Progenitor cell of endocrine pancreas (in vitro differentiated cells): ENCODE measurements at regions not wholly inside any gene's neighbourhood (a gene's known extent, or its start where the extent isn't known, plus 50 kb on each side); places are given as distances from the start of the nearest gene placed in this dataset.

Experiments used
- DNase-seq: peaks from one replicate; pipeline ENCODE4 v3.0.0; 2021; ENCODE audit warnings: low spot score; ENCODE audit not compliant: unreplicated experiment
- H3K27ac Mint-ChIP-seq: 2 replicates; pipeline ENCODE4 v1.8.0; 2021; ENCODE audit warnings: mild to moderate bottlenecking, moderate library complexity, mixed read lengths
- H3K27me3 Mint-ChIP-seq: 2 replicates; pipeline ENCODE4 v1.8.0; 2021; ENCODE audit warnings: mixed read lengths
- H3K36me3 Mint-ChIP-seq: 2 replicates; pipeline ENCODE4 v1.8.0; 2022; ENCODE audit warnings: mixed read lengths; ENCODE audit not compliant: insufficient read depth
- H3K4me1 Mint-ChIP-seq: 2 replicates; pipeline ENCODE4 v1.8.0; 2021; ENCODE audit warnings: low read depth, mixed read lengths
- H3K4me3 Mint-ChIP-seq: 2 replicates; pipeline ENCODE4 v1.8.0; 2021; ENCODE audit warnings: low read depth, mild to moderate bottlenecking, moderate library complexity, mixed read lengths
- H3K9me3 Mint-ChIP-seq: 2 replicates; pipeline ENCODE4 v1.8.0; 2021; ENCODE audit warnings: low read depth, mixed read lengths
- TF ChIP-seq, protein P1 (sequence below): fragments of 200-600 bp; sonication (generic); IDR thresholded peaks from one replicate; pipeline ENCODE4 v1.5.0; 2021; ENCODE audit warnings: antibody characterized with exemption, mild to moderate bottlenecking; ENCODE audit not compliant: unreplicated experiment

DNA sequence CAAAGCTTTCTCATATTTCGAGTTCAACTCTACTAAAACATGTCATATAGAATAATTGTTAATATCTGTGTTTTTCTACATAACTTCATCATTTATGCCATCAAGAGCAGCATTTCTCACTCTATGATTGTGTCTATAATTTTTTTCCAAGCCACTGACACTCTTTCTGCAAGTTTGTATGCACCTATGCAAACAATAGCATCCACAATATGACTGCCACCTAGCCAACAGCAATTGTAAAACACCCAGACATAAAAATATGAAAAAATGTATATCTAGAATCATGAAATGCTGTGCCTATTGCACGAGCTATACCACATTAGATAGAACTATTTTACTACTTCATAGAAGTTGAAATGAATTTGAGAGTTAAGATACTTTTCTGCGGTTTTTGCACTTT is 286.5 kb upstream of the MARCKS start:
- Mint-ChIP-seq H3K27me3 (peaks cover 6% of the 10 kb centered on the region), H3K9me3 (peaks cover 11% of the 10 kb centered on the region), H3K27ac (no peak overlapping the region), H3K36me3 (no peaks in the 10 kb centered on the region), H3K4me3 (no peak overlapping the region), H3K4me1 (no peaks in the 10 kb centered on the region)
- DNase-seq = no peak
- TF ChIP-seq, protein P1, sequence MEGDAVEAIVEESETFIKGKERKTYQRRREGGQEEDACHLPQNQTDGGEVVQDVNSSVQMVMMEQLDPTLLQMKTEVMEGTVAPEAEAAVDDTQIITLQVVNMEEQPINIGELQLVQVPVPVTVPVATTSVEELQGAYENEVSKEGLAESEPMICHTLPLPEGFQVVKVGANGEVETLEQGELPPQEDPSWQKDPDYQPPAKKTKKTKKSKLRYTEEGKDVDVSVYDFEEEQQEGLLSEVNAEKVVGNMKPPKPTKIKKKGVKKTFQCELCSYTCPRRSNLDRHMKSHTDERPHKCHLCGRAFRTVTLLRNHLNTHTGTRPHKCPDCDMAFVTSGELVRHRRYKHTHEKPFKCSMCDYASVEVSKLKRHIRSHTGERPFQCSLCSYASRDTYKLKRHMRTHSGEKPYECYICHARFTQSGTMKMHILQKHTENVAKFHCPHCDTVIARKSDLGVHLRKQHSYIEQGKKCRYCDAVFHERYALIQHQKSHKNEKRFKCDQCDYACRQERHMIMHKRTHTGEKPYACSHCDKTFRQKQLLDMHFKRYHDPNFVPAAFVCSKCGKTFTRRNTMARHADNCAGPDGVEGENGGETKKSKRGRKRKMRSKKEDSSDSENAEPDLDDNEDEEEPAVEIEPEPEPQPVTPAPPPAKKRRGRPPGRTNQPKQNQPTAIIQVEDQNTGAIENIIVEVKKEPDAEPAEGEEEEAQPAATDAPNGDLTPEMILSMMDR = no peak

DNA sequence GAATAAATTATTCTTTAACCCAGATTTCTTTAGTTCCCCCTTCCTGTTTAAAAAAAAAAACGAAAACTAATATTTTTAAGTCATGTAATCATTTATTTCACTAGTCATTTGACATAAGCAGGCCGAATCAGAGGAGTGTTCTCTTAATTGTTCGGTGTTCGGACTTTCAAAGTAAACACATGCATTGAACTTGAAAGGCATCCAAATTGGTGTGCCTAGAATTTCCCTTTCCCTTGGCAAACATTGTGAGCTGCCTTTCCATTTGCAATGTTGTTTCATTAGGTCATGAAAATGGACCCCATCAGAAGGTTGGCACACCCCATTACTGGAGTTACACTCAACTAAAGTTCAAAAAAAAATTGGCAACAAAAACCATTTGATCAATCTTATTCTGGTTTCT is 283.0 kb upstream of the MARCKS start:
- H3K4me3 Mint-ChIP-seq = no peak overlapping the region
- TF ChIP-seq, protein P1 = no peak
- no peaks in the 10 kb centered on the region for H3K27me3 Mint-ChIP-seq

DNA sequence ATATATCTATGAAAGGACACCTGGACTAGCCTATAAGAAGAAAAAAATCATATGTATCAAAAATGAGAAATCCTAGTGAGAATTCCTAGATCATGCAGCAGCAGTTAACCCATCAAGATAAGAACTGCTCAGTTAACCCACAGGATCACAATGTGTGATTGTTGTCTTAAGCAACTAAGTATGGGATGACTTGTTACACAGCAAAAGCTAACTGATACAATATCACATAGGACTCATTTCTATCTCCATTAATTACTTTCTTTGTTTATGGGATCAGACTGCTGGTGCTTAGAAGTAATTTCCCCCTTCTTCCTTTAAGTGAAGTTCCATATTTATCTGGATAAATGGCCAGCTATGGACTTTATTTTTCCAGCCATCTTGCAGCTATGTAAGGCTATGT is 280.8 kb upstream of the MARCKS start:
- TF ChIP-seq, protein P1 = no peak
- H3K9me3 Mint-ChIP-seq = peaks cover 19% of the 10 kb centered on the region
- H3K27me3 Mint-ChIP-seq = no peaks in the 10 kb centered on the region
- no peaks in the 10 kb centered on the region for H3K36me3 Mint-ChIP-seq
- no peak overlapping the region for H3K4me3 Mint-ChIP-seq
- no peak for DNase-seq
- no peak overlapping the region for H3K27ac Mint-ChIP-seq
- H3K4me1 Mint-ChIP-seq = no peaks in the 10 kb centered on the region

More for the DNA sequence above, 283.0 kb upstream of the MARCKS start:
- Mint-ChIP-seq H3K4me1 (no peaks in the 10 kb centered on the region), H3K9me3 (peaks cover 19% of the 10 kb centered on the region), H3K36me3 (no peaks in the 10 kb centered on the region), H3K27ac (no peak overlapping the region)
- no peak for DNase-seq

- Mint-ChIP-seq H3K4me3 (no peak overlapping the region), H3K27ac (no peak overlapping the region), H3K4me1 (no peaks in the 10 kb centered on the region), H3K9me3 (peaks cover 14% of the 10 kb centered on the region), H3K36me3 (no peaks in the 10 kb centered on the region), H3K27me3 (no peaks in the 10 kb centered on the region)
- TF ChIP-seq, protein P1 = no peak
- DNase-seq = no peak
Measured at GRCh38 chr6:113578691-113579090, 278.5 kb upstream of the MARCKS start.

- peaks cover 9% of the 10 kb centered on the region for H3K4me1 Mint-ChIP-seq
- no peak overlapping the region for H3K27ac Mint-ChIP-seq
- no peaks in the 10 kb centered on the region for H3K27me3 Mint-ChIP-seq
- TF ChIP-seq, protein P1 = no peak
- DNase-seq = no peak
- no peaks in the 10 kb centered on the region for H3K9me3 Mint-ChIP-seq
- no peaks in the 10 kb centered on the region for H3K36me3 Mint-ChIP-seq
- H3K4me3 Mint-ChIP-seq = no peak overlapping the region
Measured at GRCh38 chr6:113584767-113585166, 272.4 kb upstream of the MARCKS start.
